WTC11 (cell line): ENCODE measurements at regions not wholly inside any gene's neighbourhood (a gene's known extent, or its start where the extent isn't known, plus 50 kb on each side); places are given as distances from the start of the nearest gene placed in this dataset.

Experiments used
- ATAC-seq: fragments of 200-7000 bp; cut with Tn5 transposase; 2 replicates; pipeline ENCODE4 v1.10.0; 2021; ENCODE audit warnings: mild to moderate bottlenecking, moderate library complexity
- CTCF ChIA-PET: fragments of 300-600 bp; sonication (Branson Sonifier 250); formaldehyde crosslinking; loops from one replicate; lab custom pipeline; 2021; ENCODE audit warnings: antibody characterized with exemption; lab: Charles Lee
- POLR2A ChIA-PET: fragments of 350-600 bp; sonication (Branson Sonifier 250); formaldehyde crosslinking; loops from one replicate; lab custom pipeline; 2021; ENCODE audit warnings: antibody characterized with exemption; lab: Charles Lee
- DNase-seq: peaks from one replicate; pipeline ENCODE4 v3.0.0; 2021; ENCODE audit warnings: low spot score
- H3K27ac Mint-ChIP-seq: 2 replicates; pipeline ENCODE4 v1.8.0; 2021; ENCODE audit warnings: mixed read lengths
- H3K27me3 Mint-ChIP-seq: 2 replicates; pipeline ENCODE4 v1.8.0; 2021; ENCODE audit warnings: low read depth, mild to moderate bottlenecking, moderate library complexity, mixed read lengths
- H3K36me3 Mint-ChIP-seq: 2 replicates; pipeline ENCODE4 v1.8.0; 2021; ENCODE audit warnings: mixed read lengths
- H3K4me1 Mint-ChIP-seq: 2 replicates; pipeline ENCODE4 v1.8.0; 2022; ENCODE audit warnings: mixed read lengths
- H3K4me3 Mint-ChIP-seq: 2 replicates; pipeline ENCODE4 v1.8.0; 2021; ENCODE audit warnings: mild to moderate bottlenecking, moderate library complexity, mixed read lengths
- H3K9me3 Mint-ChIP-seq: 2 replicates; pipeline ENCODE4 v1.8.0; 2021; ENCODE audit warnings: mixed read lengths
- ATF2 ChIP-seq: sonication (generic); formaldehyde crosslinking; IDR thresholded peaks from 2 replicates; pipeline ENCODE4 v1.8.1; 2022; ENCODE audit warnings: low read depth, missing genetic modification reagents, borderline replicate concordance
- ATF3 ChIP-seq: sonication (generic); formaldehyde crosslinking; conservative IDR thresholded peaks from 2 replicates; pipeline ENCODE4 v1.8.1; 2022; ENCODE audit warnings: mild to moderate bottlenecking, missing genetic modification reagents
- CDX4 ChIP-seq: fragments of 250-450 bp; sonication (Bioruptor Pico); IDR thresholded peaks from 2 replicates; pipeline ENCODE4 v1.9.0; 2021; ENCODE audit warnings: moderate library complexity, mild to moderate bottlenecking, inconsistent platforms, borderline replicate concordance
- CREB1 ChIP-seq: sonication (generic); formaldehyde crosslinking; IDR thresholded peaks from 2 replicates; pipeline ENCODE4 v1.8.0; 2023; ENCODE audit warnings: mild to moderate bottlenecking, missing genetic modification reagents
- CREM ChIP-seq: sonication (generic); formaldehyde crosslinking; IDR thresholded peaks from 2 replicates; pipeline ENCODE4 v1.8.1; 2022; ENCODE audit warnings: mild to moderate bottlenecking, missing genetic modification reagents, moderate library complexity
- CTCF ChIP-seq: fragments of 200-600 bp; IDR thresholded peaks from 2 replicates; pipeline ENCODE4 v1.8.0; 2022; ENCODE audit warnings: antibody characterized with exemption
- E2F4 ChIP-seq: sonication (generic); formaldehyde crosslinking; IDR thresholded peaks from 2 replicates; pipeline ENCODE4 v1.8.1; 2022; ENCODE audit warnings: low read depth, mild to moderate bottlenecking, moderate library complexity, missing genetic modification reagents, borderline replicate concordance
- EMX1 ChIP-seq: fragments of 250-450 bp; sonication (Bioruptor Pico); IDR thresholded peaks from 2 replicates; pipeline ENCODE4 v1.8.0; 2021; ENCODE audit warnings: mild to moderate bottlenecking
- GTF2I ChIP-seq: fragments of 250-450 bp; sonication (Bioruptor Pico); conservative IDR thresholded peaks from 2 replicates; pipeline ENCODE4 v1.4.0; 2021; ENCODE audit warnings: mild to moderate bottlenecking
- HMGA2 ChIP-seq: fragments of 250-450 bp; sonication (Bioruptor Pico); IDR thresholded peaks from 2 replicates; pipeline ENCODE4 v1.4.0; 2021; ENCODE audit warnings: mild to moderate bottlenecking, moderate library complexity
- MAX ChIP-seq: sonication (generic); formaldehyde crosslinking; IDR thresholded peaks from 2 replicates; pipeline ENCODE4 v1.8.0; 2022; ENCODE audit warnings: mild to moderate bottlenecking, missing genetic modification reagents
- MLX ChIP-seq: sonication (generic); formaldehyde crosslinking; IDR thresholded peaks from 2 replicates; pipeline ENCODE4 v1.8.1; 2023; ENCODE audit warnings: mild to moderate bottlenecking, missing genetic modification reagents, moderate library complexity
- NR2C2 ChIP-seq: sonication (generic); formaldehyde crosslinking; IDR thresholded peaks from 2 replicates; pipeline ENCODE4 v1.8.0; 2022; ENCODE audit warnings: mild to moderate bottlenecking, missing genetic modification reagents
- SOX15 ChIP-seq: fragments of 250-450 bp; sonication (Bioruptor Pico); IDR thresholded peaks from 2 replicates; pipeline ENCODE4 v1.9.0; 2021; ENCODE audit warnings: mild to moderate bottlenecking
- STAT6 ChIP-seq: sonication (generic); formaldehyde crosslinking; conservative IDR thresholded peaks from 2 replicates; pipeline ENCODE4 v1.8.1; 2023; ENCODE audit warnings: mild to moderate bottlenecking, low read depth, missing genetic modification reagents, moderate library complexity
- USF2 ChIP-seq: sonication (generic); formaldehyde crosslinking; IDR thresholded peaks from 2 replicates; pipeline ENCODE4 v1.8.1; 2023; ENCODE audit warnings: mild to moderate bottlenecking, missing genetic modification reagents, moderate library complexity
- ZBTB21 ChIP-seq: sonication (generic); formaldehyde crosslinking; IDR thresholded peaks from 2 replicates; pipeline ENCODE4 v1.8.1; 2023; ENCODE audit warnings: mild to moderate bottlenecking, missing genetic modification reagents, borderline replicate concordance
- ZNF121 ChIP-seq: sonication (generic); formaldehyde crosslinking; IDR thresholded peaks from 2 replicates; pipeline ENCODE4 v1.8.0; 2023; ENCODE audit warnings: missing genetic modification reagents
- ZNF219 ChIP-seq: sonication (generic); formaldehyde crosslinking; IDR thresholded peaks from 2 replicates; pipeline ENCODE4 v1.8.0; 2023; ENCODE audit warnings: missing genetic modification reagents, mild to moderate bottlenecking, borderline replicate concordance
- ZNF671 ChIP-seq: fragments of 250-450 bp; sonication (Bioruptor Pico); IDR thresholded peaks from 2 replicates; pipeline ENCODE4 v1.8.0; 2021; ENCODE audit warnings: mild to moderate bottlenecking

GRCh38 chr13:103302676-103303075 lies 236.5 kb upstream of the SLC10A2 start:
- Mint-ChIP-seq H3K27ac (no peak overlapping the region), H3K4me3 (no peak overlapping the region), H3K4me1 (no peaks in the 10 kb centered on the region; the same call in 1 of the 2 replicates), H3K9me3 (no peaks in the 10 kb centered on the region), H3K27me3 (no peaks in the 10 kb centered on the region), H3K36me3 (no peaks in the 10 kb centered on the region)
- CTCF ChIA-PET, result no interaction called here
- POLR2A ChIA-PET, result no interaction called here
- no peak for ATAC-seq
- no peak for DNase-seq
- TF ChIP-seq ZNF671 (CRISPR knock-in tag), result no peak
- TF ChIP-seq STAT6 (CRISPR knock-in tag), result no peak
- TF ChIP-seq ZNF219 (CRISPR knock-in tag), result no peak
- TF ChIP-seq, all 79 proteins: peak for 0

- Mint-ChIP-seq H3K9me3 (peaks cover 14% of the 10 kb centered on the region), H3K27ac (no peak overlapping the region), H3K27me3 (no peaks in the 10 kb centered on the region), H3K4me3 (no peak overlapping the region), H3K36me3 (peaks cover 10% of the 10 kb centered on the region), H3K4me1 (no peaks in the 10 kb centered on the region; the same call in 1 of the 2 replicates)
- TF ChIP-seq ATF2 (CRISPR knock-in tag) (no peak), CTCF (peak; percentile 13; the same call in 1 of the 2 replicates), CREB1 (no peak)
- CTCF ChIA-PET, result interaction anchor here (1.2 kb wide), 1 partner anchor 24 kb away, joined by 3 read pairs; no protein-coding TSS in a partner anchor
- peak; percentile 100 for ATAC-seq
- peak; percentile 78 for DNase-seq
- POLR2A ChIA-PET, result no interaction called here
Measured at GRCh38 chr13:103299079-103299478, 232.9 kb upstream of the SLC10A2 start.

- no peak overlapping the region for H3K27ac Mint-ChIP-seq
- ATAC-seq (no peak), DNase-seq (no peak)
- CTCF ChIA-PET, result interaction anchor here (0.8 kb wide), 1 partner anchor 20 kb away, joined by 3 read pairs; no protein-coding TSS in a partner anchor
- POLR2A ChIA-PET, result no interaction called here
- H3K4me3 Mint-ChIP-seq, result no peak overlapping the region
- H3K27me3 Mint-ChIP-seq, result no peaks in the 10 kb centered on the region
- peaks cover 10% of the 10 kb centered on the region for H3K4me1 Mint-ChIP-seq
- peaks cover 10% of the 10 kb centered on the region for H3K36me3 Mint-ChIP-seq
- H3K9me3 Mint-ChIP-seq, result peaks cover 14% of the 10 kb centered on the region
- TF ChIP-seq SOX15 (no peak), ZBTB21 (CRISPR knock-in tag) (no peak), NR2C2 (CRISPR knock-in tag) (no peak), MLX (CRISPR knock-in tag) (no peak), EMX1 (no peak), ATF3 (CRISPR knock-in tag) (no peak), CREM (CRISPR knock-in tag) (no peak), USF2 (CRISPR knock-in tag) (no peak), GTF2I (CRISPR knock-in tag) (no peak), E2F4 (no peak), CDX4 (CRISPR knock-in tag) (no peak), ZNF121 (CRISPR knock-in tag) (no peak), MAX (CRISPR knock-in tag) (no peak), HMGA2 (CRISPR knock-in tag) (no peak)
Measured at GRCh38 chr13:103297083-103297482, 230.9 kb upstream of the SLC10A2 start.
